ENCODE measurements at regions not wholly inside any gene's neighbourhood (a gene's known extent, or its start where the extent isn't known, plus 50 kb on each side); places are given as distances from the start of the nearest gene placed in this dataset.

- Histone ChIP-seq H3K27me3 (ENCODE audit: control insufficient read depth, extremely low read depth, insufficient read depth, low read length) (no peaks in the 10 kb centered on the region), H2AFZ (ENCODE audit: control insufficient read depth, low read length) (no peak overlapping the region), H3K9me1 (ENCODE audit: control insufficient read depth, extremely low read depth, insufficient read depth, low read length) (no peaks in the 10 kb centered on the region), H3K79me2 (ENCODE audit: control insufficient read depth, insufficient read depth, low read length) (no peaks in the 10 kb centered on the region), H3K27ac (ENCODE audit: control insufficient read depth, insufficient read depth, low read length) (no peak overlapping the region), H3K4me2 (ENCODE audit: control insufficient read depth, extremely low read depth, insufficient read depth, low read depth, low read length) (no peak overlapping the region), H3K36me3 (ENCODE audit: control insufficient read depth in 2 of 2, extremely low read depth in 1 of 2, insufficient read depth in 2 of 2, low read length in 2 of 2) (no peaks in the 10 kb centered on the region), H3K9ac (ENCODE audit: control insufficient read depth, extremely low read depth, insufficient read depth, low read length) (no peak overlapping the region), H3K4me1 (ENCODE audit: control insufficient read depth, extremely low read depth, insufficient read depth, low read length) (peaks cover 31% of the 10 kb centered on the region), H3K9me3 (ENCODE audit: control insufficient read depth, low read depth, low read length) (no peaks in the 10 kb centered on the region), H3K4me3 (ENCODE audit: control insufficient read depth in 2 of 3, extremely low read depth in 1 of 3, insufficient read depth in 2 of 3, low read depth in 1 of 3, low read length in 3 of 3) (no peak overlapping the region), H4K20me1 (ENCODE audit: control insufficient read depth, extremely low read depth, insufficient read depth, low read length) (no peaks in the 10 kb centered on the region)
- TF ChIP-seq CTCF (optimal IDR thresholded peaks at IDR 0.05 in 1 of 3, IDR thresholded peaks at IDR 0.05 in 1 of 3, conservative IDR thresholded peaks at IDR 0.05 in 1 of 3; ENCODE audit: extremely low read depth in 1 of 3, insufficient read depth in 2 of 3, low read length in 3 of 3) (no peak), EZH2 (IDR thresholded peaks at IDR 0.05; ENCODE audit: low read length) (no peak)
- DNase-seq (ENCODE audit: low read depth, low spot score) (no peak), FAIRE-seq (no peak)
- dilution Hi-C loops (cut with MboI; ENCODE audit: extremely low pct_ligation_motif_present, low sequenced_read_pairs) = no loop called here
These were observed 66.8 kb downstream of the IER5 start for GRCh38 chr1:181155339-181155738.

- dilution Hi-C loops (cut with MboI; ENCODE audit: extremely low pct_ligation_motif_present, low sequenced_read_pairs) = no loop called here
- peak overlapping the region; percentile 71 for H3K9ac ChIP-seq (ENCODE audit: control insufficient read depth, extremely low read depth, insufficient read depth, low read length)
- peak; percentile 94 for DNase-seq (ENCODE audit: low read depth, low spot score)
These were observed 71.1 kb downstream of the IER5 start for GRCh38 chr1:181159451-181160140.

More at GRCh38 chr1:181159451-181160140, 71.1 kb downstream of the IER5 start:
- H4K20me1 ChIP-seq (ENCODE audit: control insufficient read depth, extremely low read depth, insufficient read depth, low read length) = no peaks in the 10 kb centered on the region
- peak overlapping the region; percentile 85 for H2AFZ ChIP-seq (ENCODE audit: control insufficient read depth, low read length)
- no peaks in the 10 kb centered on the region for H3K9me1 ChIP-seq (ENCODE audit: control insufficient read depth, extremely low read depth, insufficient read depth, low read length)
- H3K27ac ChIP-seq (ENCODE audit: control insufficient read depth, insufficient read depth, low read length) = peak overlapping the region; percentile 98
- no peaks in the 10 kb centered on the region for H3K79me2 ChIP-seq (ENCODE audit: control insufficient read depth, insufficient read depth, low read length)
- H3K4me1 ChIP-seq (ENCODE audit: control insufficient read depth, extremely low read depth, insufficient read depth, low read length) = peaks cover 22% of the 10 kb centered on the region
- no peaks in the 10 kb centered on the region for H3K36me3 ChIP-seq (ENCODE audit: control insufficient read depth in 2 of 2, extremely low read depth in 1 of 2, insufficient read depth in 2 of 2, low read length in 2 of 2)
- H3K27me3 ChIP-seq (ENCODE audit: control insufficient read depth, extremely low read depth, insufficient read depth, low read length) = no peaks in the 10 kb centered on the region
- H3K4me2 ChIP-seq (ENCODE audit: control insufficient read depth, extremely low read depth, insufficient read depth, low read depth, low read length) = peak overlapping the region; percentile 91
- H3K4me3 ChIP-seq (ENCODE audit: control insufficient read depth in 2 of 3, extremely low read depth in 1 of 3, insufficient read depth in 2 of 3, low read depth in 1 of 3, low read length in 3 of 3) = peak overlapping the region in 2 of 3 experiments; percentile 56 to 65
- peak; percentile 91 for FAIRE-seq
- H3K9me3 ChIP-seq (ENCODE audit: control insufficient read depth, low read depth, low read length) = no peaks in the 10 kb centered on the region
- TF ChIP-seq EZH2 (IDR thresholded peaks at IDR 0.05; ENCODE audit: low read length) = no peak
- TF ChIP-seq CTCF (optimal IDR thresholded peaks at IDR 0.05 in 1 of 3, IDR thresholded peaks at IDR 0.05 in 1 of 3, conservative IDR thresholded peaks at IDR 0.05 in 1 of 3; ENCODE audit: extremely low read depth in 1 of 3, insufficient read depth in 2 of 3, low read length in 3 of 3) = no peak
